ENCODE measurements at regions not wholly inside any gene's neighbourhood (a gene's known extent, or its start where the extent isn't known, plus 50 kb on each side); places are given as distances from the start of the nearest gene placed in this dataset.

DNA sequence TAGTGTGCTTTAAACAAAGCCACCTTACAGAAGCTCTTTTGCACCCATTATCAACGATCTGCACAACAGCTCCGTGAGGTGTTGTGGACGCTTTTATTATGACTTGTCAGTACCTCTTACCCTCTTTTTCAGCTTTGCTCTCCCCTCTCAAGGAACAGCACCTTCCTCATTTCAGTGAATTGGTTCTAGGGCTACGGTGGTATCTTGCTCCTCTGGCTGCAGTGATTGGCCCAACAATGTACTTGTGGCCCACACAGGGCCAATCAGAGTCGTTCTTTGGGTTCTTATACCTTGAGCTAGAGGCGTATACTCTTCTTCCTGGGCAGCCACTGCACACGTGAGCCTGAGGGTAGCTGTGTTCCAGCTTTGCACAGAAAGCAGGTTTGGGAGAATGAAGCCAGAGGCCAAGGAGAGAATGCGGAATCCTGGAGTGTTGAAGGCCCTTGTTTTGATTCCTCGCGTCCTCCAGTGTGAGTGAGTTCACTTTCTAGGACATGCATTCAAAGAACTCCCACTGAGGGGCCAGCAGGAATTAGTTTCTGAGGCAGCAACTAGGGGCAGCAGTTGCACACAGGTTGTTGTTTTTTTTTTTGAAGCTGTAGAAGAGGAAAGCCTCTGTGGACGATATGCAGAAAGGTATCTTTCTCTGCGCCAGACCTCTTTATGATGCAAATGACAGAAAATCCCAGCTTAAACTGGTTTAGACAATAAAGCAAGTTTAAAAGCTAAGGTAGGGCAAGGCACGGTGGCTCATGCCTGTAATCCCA is 49.8 kb upstream of the PDZD8 start:
- TF ChIP-seq, protein P1, sequence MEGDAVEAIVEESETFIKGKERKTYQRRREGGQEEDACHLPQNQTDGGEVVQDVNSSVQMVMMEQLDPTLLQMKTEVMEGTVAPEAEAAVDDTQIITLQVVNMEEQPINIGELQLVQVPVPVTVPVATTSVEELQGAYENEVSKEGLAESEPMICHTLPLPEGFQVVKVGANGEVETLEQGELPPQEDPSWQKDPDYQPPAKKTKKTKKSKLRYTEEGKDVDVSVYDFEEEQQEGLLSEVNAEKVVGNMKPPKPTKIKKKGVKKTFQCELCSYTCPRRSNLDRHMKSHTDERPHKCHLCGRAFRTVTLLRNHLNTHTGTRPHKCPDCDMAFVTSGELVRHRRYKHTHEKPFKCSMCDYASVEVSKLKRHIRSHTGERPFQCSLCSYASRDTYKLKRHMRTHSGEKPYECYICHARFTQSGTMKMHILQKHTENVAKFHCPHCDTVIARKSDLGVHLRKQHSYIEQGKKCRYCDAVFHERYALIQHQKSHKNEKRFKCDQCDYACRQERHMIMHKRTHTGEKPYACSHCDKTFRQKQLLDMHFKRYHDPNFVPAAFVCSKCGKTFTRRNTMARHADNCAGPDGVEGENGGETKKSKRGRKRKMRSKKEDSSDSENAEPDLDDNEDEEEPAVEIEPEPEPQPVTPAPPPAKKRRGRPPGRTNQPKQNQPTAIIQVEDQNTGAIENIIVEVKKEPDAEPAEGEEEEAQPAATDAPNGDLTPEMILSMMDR (IDR thresholded peaks at IDR 0.05), result no peak
- H3K36me3 Mint-ChIP-seq (ENCODE audit: low read depth), result no peaks in the 10 kb centered on the region
- no peak overlapping the region for H3K27ac Mint-ChIP-seq (ENCODE audit: unreplicated experiment)
- no peak for DNase-seq (ENCODE audit: low spot score)
- H3K4me1 Mint-ChIP-seq (ENCODE audit: low read depth), result no peaks in the 10 kb centered on the region
- H3K4me3 Mint-ChIP-seq (ENCODE audit: unreplicated experiment), result no peak overlapping the region
- H3K9me3 Mint-ChIP-seq (ENCODE audit: low read depth), result no peaks in the 10 kb centered on the region
- peaks cover 16% of the 10 kb centered on the region for H3K27me3 Mint-ChIP-seq (ENCODE audit: low read depth)

Measured in chondrocyte (in vitro differentiated cells).